PFSK-1 (cell line): ENCODE measurements at regions not wholly inside any gene's neighbourhood (a gene's known extent, or its start where the extent isn't known, plus 50 kb on each side); places are given as distances from the start of the nearest gene placed in this dataset.

Experiments
- FOXP2 ChIP-seq: optimal IDR thresholded peaks from 2 replicates; pipeline ENCODE3; 2011; ENCODE audit warnings: borderline replicate concordance, control low read depth, inconsistent platforms; ENCODE audit not compliant: insufficient read depth; ENCODE audit errors: extremely low read length, extremely low read depth
- POLR2AphosphoS5 ChIP-seq: IDR thresholded peaks from 2 replicates; pipeline ENCODE4 v1.6.1; 2012; ENCODE audit warnings: low read depth, mild to moderate bottlenecking, control low read depth, low read length, moderate library complexity
- REST ChIP-seq, 2 experiments: IDR thresholded peaks; 2 replicates each; pipeline versions ENCODE4 v1.6.1 to v1.8.0; 2011 to 2012; ENCODE audit warnings: low read depth in 2 of 2, low read length in 2 of 2, control low read depth in 1 of 2, inconsistent platforms in 1 of 2, mild to moderate bottlenecking in 1 of 2, moderate library complexity in 1 of 2; ENCODE audit not compliant: insufficient read depth in 1 of 2
- SIN3A ChIP-seq: IDR thresholded peaks from 2 replicates; pipeline ENCODE4 v1.6.1; 2012; ENCODE audit warnings: mild to moderate bottlenecking, low read length, moderate library complexity, borderline replicate concordance; ENCODE audit not compliant: insufficient read depth
- TAF1 ChIP-seq: IDR thresholded peaks from 2 replicates; pipeline ENCODE4 v1.6.1; 2012; ENCODE audit warnings: low read length, control low read depth, borderline replicate concordance; ENCODE audit not compliant: insufficient read depth

- TF ChIP-seq REST (IDR thresholded peaks at IDR 0.05; ENCODE audit: insufficient read depth in 1 of 2, low read depth in 2 of 2, low read length in 2 of 2) (no peak), SIN3A (no peak), POLR2AphosphoS5 (no peak), TAF1 (no peak), FOXP2 (no peak)
Observed at GRCh38 chr2:146820672-146821071, 1024.2 kb upstream of the ACVR2A start.
